GM21786 (cell line): ENCODE measurements at regions not wholly inside any gene's neighbourhood (a gene's known extent, or its start where the extent isn't known, plus 50 kb on each side); places are given as distances from the start of the nearest gene placed in this dataset.
"Not testable (repeated sequence)": the region's sequence is repeated elsewhere in the genome, so short reads cannot be mapped to it uniquely, and the experiment has no call there.

Experiments
- ATAC-seq: cut with Tn5 transposase; IDR thresholded peaks from one replicate; pipeline ENCODE4 v1.9.1; 2021; ENCODE audit not compliant: unreplicated experiment

GRCh38 chr3:174536319-174536718, 322.8 kb upstream of the NAALADL2 start:
- ATAC-seq, result no peak

- no peak for ATAC-seq
These were observed 321.0 kb upstream of the NAALADL2 start for GRCh38 chr3:174538151-174538550.

GRCh38 chr3:174540116-174540908, 318.8 kb upstream of the NAALADL2 start:
- ATAC-seq, result no peak

- no peak for ATAC-seq
These were observed 317.3 kb upstream of the NAALADL2 start for GRCh38 chr3:174541708-174542315.

- no peak for ATAC-seq
These were observed 311.2 kb upstream of the NAALADL2 start for GRCh38 chr3:174547801-174548435.

- no peak for ATAC-seq
These were observed 310.1 kb upstream of the NAALADL2 start for GRCh38 chr3:174548841-174549623.

- no peak for ATAC-seq
These were observed 277.6 kb upstream of the NAALADL2 start for GRCh38 chr3:174581558-174581957.

GRCh38 chr3:174583396-174583795, 275.7 kb upstream of the NAALADL2 start:
- no peak for ATAC-seq

- ATAC-seq, result not testable (repeated sequence)
These were observed 272.0 kb upstream of the NAALADL2 start for GRCh38 chr3:174587137-174587536.

GRCh38 chr3:174596447-174596982, 262.6 kb upstream of the NAALADL2 start:
- ATAC-seq, result no peak

- no peak for ATAC-seq
These were observed 260.2 kb upstream of the NAALADL2 start for GRCh38 chr3:174598885-174599439.

GRCh38 chr3:174613173-174613572, 246.0 kb upstream of the NAALADL2 start:
- ATAC-seq, result no peak

GRCh38 chr3:174614036-174614435, 245.1 kb upstream of the NAALADL2 start:
- ATAC-seq, result no peak

GRCh38 chr3:174618368-174619080, 240.6 kb upstream of the NAALADL2 start:
- no peak for ATAC-seq

- no peak for ATAC-seq
These were observed 239.9 kb upstream of the NAALADL2 start for GRCh38 chr3:174619239-174619638.

GRCh38 chr3:174620138-174620537, 239.0 kb upstream of the NAALADL2 start:
- no peak for ATAC-seq

GRCh38 chr3:174620855-174621472, 238.2 kb upstream of the NAALADL2 start:
- ATAC-seq, result no peak

GRCh38 chr3:174633342-174633741, 225.8 kb upstream of the NAALADL2 start:
- no peak for ATAC-seq

- ATAC-seq, result no peak
These were observed 222.7 kb upstream of the NAALADL2 start for GRCh38 chr3:174636451-174636850.

GRCh38 chr3:174639406-174639805, 219.7 kb upstream of the NAALADL2 start:
- no peak for ATAC-seq
